Neural cell (in vitro differentiated cells): ENCODE measurements at regions not wholly inside any gene's neighbourhood (a gene's known extent, or its start where the extent isn't known, plus 50 kb on each side); places are given as distances from the start of the nearest gene placed in this dataset.

Experiments
- H2AFZ ChIP-seq: fragments of 200-600, 300-800 bp; sonication (generic), shearing (Covaris generic); 2 replicates; pipeline ENCODE4 v1.6.0; 2014; ENCODE audit warnings: low read depth, mild to moderate bottlenecking, antibody characterized with exemption, low read length, moderate library complexity
- H3F3A ChIP-seq: fragments of 200-600 bp; shearing (Covaris generic); 2 replicates; pipeline ENCODE4 v1.6.1; 2016; ENCODE audit warnings: mild to moderate bottlenecking, moderate library complexity, mixed read lengths, antibody characterized with exemption, low read length; ENCODE audit not compliant: insufficient read depth, poor library complexity, severe bottlenecking
- H3K27ac ChIP-seq: fragments of 200-600, 300-800 bp; sonication (generic), shearing (Covaris generic); 2 replicates; pipeline ENCODE4 v1.5.1; 2014; ENCODE audit warnings: mild to moderate bottlenecking, low read length, moderate library complexity
- H3K27me3 ChIP-seq: fragments of 300-800, 200-600 bp; sonication (generic), shearing (Covaris generic); 2 replicates; pipeline ENCODE4 v1.6.0; 2014; ENCODE audit warnings: mild to moderate bottlenecking, low read depth, low read length, moderate library complexity; ENCODE audit not compliant: insufficient read depth
- H3K36me3 ChIP-seq: fragments of 300-800, 200-600 bp; sonication (generic), shearing (Covaris generic); 2 replicates; pipeline ENCODE4 v1.5.1; 2014; ENCODE audit warnings: mild to moderate bottlenecking, antibody characterized with exemption, low read length, moderate library complexity; ENCODE audit not compliant: insufficient read depth
- H3K4me2 ChIP-seq: fragments of 300-800, 200-600 bp; sonication (generic), shearing (Covaris generic); 2 replicates; pipeline ENCODE4 v1.6.0; 2014; ENCODE audit warnings: mild to moderate bottlenecking, low read length
- H3K4me3 ChIP-seq: fragments of 300-800, 200-600 bp; sonication (generic), shearing (Covaris generic); 2 replicates; pipeline ENCODE4 v1.5.1; 2014; ENCODE audit warnings: mild to moderate bottlenecking, low read length, moderate library complexity
- H3K79me2 ChIP-seq: fragments of 200-600 bp; shearing (Covaris generic); replicated peaks from 2 replicates; pipeline ENCODE4 v1.6.0; 2014; ENCODE audit warnings: mild to moderate bottlenecking, low read length, moderate library complexity; ENCODE audit not compliant: insufficient read depth
- H3K9ac ChIP-seq: fragments of 300-800, 200-600 bp; sonication (generic), shearing (Covaris generic); 2 replicates; pipeline ENCODE4 v1.6.1; 2016; ENCODE audit warnings: mild to moderate bottlenecking, low read length, mixed read lengths
- H3K9me2 ChIP-seq: fragments of 200-600 bp; shearing (Covaris generic); 2 replicates; pipeline ENCODE4 v1.6.1; 2016; ENCODE audit warnings: mild to moderate bottlenecking, low read length, mixed read lengths; ENCODE audit not compliant: insufficient read depth
- H3K9me3 ChIP-seq: fragments of 200-600, 300-800 bp; sonication (generic), shearing (Covaris generic); 2 replicates; pipeline ENCODE4 v1.6.1; 2016; ENCODE audit warnings: mild to moderate bottlenecking, mixed run types, low read length, moderate library complexity, mixed read lengths
- H4K20me1 ChIP-seq: fragments of 200-600 bp; shearing (Covaris generic); 2 replicates; pipeline ENCODE4 v1.6.1; 2016; ENCODE audit warnings: mild to moderate bottlenecking, mixed run types; ENCODE audit not compliant: insufficient read depth
- CTCF ChIP-seq: fragments of 450-650 bp; IDR thresholded peaks from 2 replicates; pipeline ENCODE4 v1.5.1; 2014; ENCODE audit warnings: antibody characterized with exemption, mild to moderate bottlenecking, moderate library complexity; ENCODE audit not compliant: poor library complexity, severe bottlenecking
- EP300 ChIP-seq: fragments of 450-650 bp; conservative IDR thresholded peaks from 2 replicates; pipeline ENCODE4 v1.6.1; 2014; ENCODE audit warnings: antibody characterized with exemption, mild to moderate bottlenecking, moderate library complexity; ENCODE audit not compliant: poor library complexity, severe bottlenecking
- EZH2 ChIP-seq: fragments of 200-600, 300-800 bp; shearing (Covaris generic), sonication (generic); IDR thresholded peaks from 2 replicates; pipeline ENCODE4 v1.6.1; 2014; ENCODE audit warnings: antibody characterized with exemption, low read length, borderline replicate concordance, mild to moderate bottlenecking; ENCODE audit not compliant: insufficient read depth, poor library complexity, severe bottlenecking
- MXI1 ChIP-seq: fragments of 450-650 bp; conservative IDR thresholded peaks from 2 replicates; pipeline ENCODE4 v1.6.1; 2014; ENCODE audit warnings: antibody characterized with exemption, mild to moderate bottlenecking; ENCODE audit not compliant: poor library complexity, severe bottlenecking
- POLR2AphosphoS5 ChIP-seq: IDR thresholded peaks from 2 replicates; pipeline ENCODE4 v1.6.1; 2012
- RAD21 ChIP-seq: fragments of 450-650 bp; conservative IDR thresholded peaks from 2 replicates; pipeline ENCODE4 v1.6.1; 2014; ENCODE audit warnings: antibody characterized with exemption, mild to moderate bottlenecking, moderate library complexity
- REST ChIP-seq: IDR thresholded peaks from 2 replicates; pipeline ENCODE4 v1.6.1; 2012; ENCODE audit warnings: borderline replicate concordance
- SMC3 ChIP-seq: fragments of 450-650 bp; conservative IDR thresholded peaks from 2 replicates; pipeline ENCODE4 v1.6.1; 2014; ENCODE audit warnings: antibody characterized with exemption, mild to moderate bottlenecking, moderate library complexity; ENCODE audit not compliant: poor library complexity
- TAF1 ChIP-seq: IDR thresholded peaks from 2 replicates; pipeline ENCODE4 v1.6.1; 2012; ENCODE audit warnings: low read depth

GRCh38 chr7:106452031-106452851, 167.5 kb upstream of the NAMPT start:
- H3F3A ChIP-seq, result no peaks in the 10 kb centered on the region
- no peaks in the 10 kb centered on the region for H3K9me2 ChIP-seq
- no peak overlapping the region for H3K9ac ChIP-seq
- no peak overlapping the region for H3K4me2 ChIP-seq
- H3K4me3 ChIP-seq, result no peak overlapping the region
- no peaks in the 10 kb centered on the region for H3K27me3 ChIP-seq
- no peaks in the 10 kb centered on the region for H3K79me2 ChIP-seq
- no peak overlapping the region for H3K27ac ChIP-seq
- H3K9me3 ChIP-seq, result peaks cover 6% of the 10 kb centered on the region
- H2AFZ ChIP-seq, result no peak overlapping the region
- H3K36me3 ChIP-seq, result no peaks in the 10 kb centered on the region
- TF ChIP-seq RAD21 (no peak), EP300 (no peak), SMC3 (no peak), TAF1 (no peak), REST (no peak), CTCF (no peak), MXI1 (no peak), POLR2AphosphoS5 (no peak), EZH2 (no peak)
- no peaks in the 10 kb centered on the region for H4K20me1 ChIP-seq

- H2AFZ ChIP-seq, result no peak overlapping the region
- no peak for TF ChIP-seq POLR2AphosphoS5
- no peak for TF ChIP-seq CTCF
- TF ChIP-seq RAD21, result no peak
- TF ChIP-seq REST, result no peak
- no peak for TF ChIP-seq EZH2
- no peak for TF ChIP-seq TAF1
- no peak for TF ChIP-seq SMC3
- no peak for TF ChIP-seq MXI1
- TF ChIP-seq EP300, result no peak
- H3K9me3 ChIP-seq, result peaks cover 6% of the 10 kb centered on the region
- no peak overlapping the region for H3K27ac ChIP-seq
- no peaks in the 10 kb centered on the region for H3F3A ChIP-seq
- H3K36me3 ChIP-seq, result no peaks in the 10 kb centered on the region
- no peaks in the 10 kb centered on the region for H3K79me2 ChIP-seq
- no peaks in the 10 kb centered on the region for H3K27me3 ChIP-seq
- H3K4me2 ChIP-seq, result no peak overlapping the region
- H4K20me1 ChIP-seq, result no peaks in the 10 kb centered on the region
- no peak overlapping the region for H3K4me3 ChIP-seq
- H3K9ac ChIP-seq, result no peak overlapping the region
- H3K9me2 ChIP-seq, result no peaks in the 10 kb centered on the region
Observed at GRCh38 chr7:106451171-106451570, 166.4 kb upstream of the NAMPT start.
